ENCODE measurements at regions not wholly inside any gene's neighbourhood (a gene's known extent, or its start where the extent isn't known, plus 50 kb on each side); places are given as distances from the start of the nearest gene placed in this dataset.

- no peak overlapping the region for H2AFZ ChIP-seq (ENCODE audit: insufficient read depth, low read depth, low read length, poor library complexity, severe bottlenecking)
- H3K9me3 Mint-ChIP-seq (ENCODE audit: insufficient read depth): no peaks in the 10 kb centered on the region
- H3K4me1 Mint-ChIP-seq: peaks cover 39% of the 10 kb centered on the region
- ATAC-seq (ENCODE audit: low read depth) (no peak), DNase-seq (no peak)
- no peak overlapping the region for H3K9ac ChIP-seq (ENCODE audit: low read length)
- POLR2A ChIA-PET: no interaction called here
- no peak overlapping the region for H3K4me3 Mint-ChIP-seq
- no peaks in the 10 kb centered on the region for H3K9me3 ChIP-seq (ENCODE audit: control extremely low read depth in 1 of 3, control insufficient read depth in 2 of 3, insufficient read depth in 1 of 3, low read length in 2 of 3)
- no peak for TF ChIP-seq EZH2 (IDR thresholded peaks at IDR 0.05; ENCODE audit: borderline replicate concordance, insufficient read depth, low read depth, low read length, poor library complexity, severe bottlenecking)
- TF ChIP-seq, protein P1, sequence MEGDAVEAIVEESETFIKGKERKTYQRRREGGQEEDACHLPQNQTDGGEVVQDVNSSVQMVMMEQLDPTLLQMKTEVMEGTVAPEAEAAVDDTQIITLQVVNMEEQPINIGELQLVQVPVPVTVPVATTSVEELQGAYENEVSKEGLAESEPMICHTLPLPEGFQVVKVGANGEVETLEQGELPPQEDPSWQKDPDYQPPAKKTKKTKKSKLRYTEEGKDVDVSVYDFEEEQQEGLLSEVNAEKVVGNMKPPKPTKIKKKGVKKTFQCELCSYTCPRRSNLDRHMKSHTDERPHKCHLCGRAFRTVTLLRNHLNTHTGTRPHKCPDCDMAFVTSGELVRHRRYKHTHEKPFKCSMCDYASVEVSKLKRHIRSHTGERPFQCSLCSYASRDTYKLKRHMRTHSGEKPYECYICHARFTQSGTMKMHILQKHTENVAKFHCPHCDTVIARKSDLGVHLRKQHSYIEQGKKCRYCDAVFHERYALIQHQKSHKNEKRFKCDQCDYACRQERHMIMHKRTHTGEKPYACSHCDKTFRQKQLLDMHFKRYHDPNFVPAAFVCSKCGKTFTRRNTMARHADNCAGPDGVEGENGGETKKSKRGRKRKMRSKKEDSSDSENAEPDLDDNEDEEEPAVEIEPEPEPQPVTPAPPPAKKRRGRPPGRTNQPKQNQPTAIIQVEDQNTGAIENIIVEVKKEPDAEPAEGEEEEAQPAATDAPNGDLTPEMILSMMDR (IDR thresholded peaks at IDR 0.05): no peak
- no peak overlapping the region for H3K4me2 ChIP-seq (replicated peaks; ENCODE audit: low read depth, low read length, poor library complexity, severe bottlenecking)
- CTCF ChIA-PET: interaction anchor here (0.9 to 1.7 kb wide), 7 partner anchors 21 to 282 kb away, joined by 3 to 6 read pairs (median 3); no protein-coding TSS in a partner anchor
- no peak overlapping the region for H3K27ac ChIP-seq (ENCODE audit: low read length in 2 of 2)
- H4K20me1 ChIP-seq (ENCODE audit: control insufficient read depth, insufficient read depth, low read length, poor library complexity, severe bottlenecking): no peaks in the 10 kb centered on the region
- no peaks in the 10 kb centered on the region for H3K27me3 ChIP-seq (replicated peaks in 1 of 4; ENCODE audit: control extremely low read depth in 1 of 4, control insufficient read depth in 3 of 4, insufficient read depth in 4 of 4, low read length in 3 of 4)
- WGBS (ENCODE audit: insufficient coverage): no CpG with 5 or more reads among the region's 3 CpGs
- no peaks in the 10 kb centered on the region for H3K27me3 Mint-ChIP-seq
- no peak overlapping the region for H3K4me3 ChIP-seq (ENCODE audit: control extremely low read depth in 1 of 5, extremely low read depth in 1 of 5, insufficient read depth in 1 of 5, low read depth in 2 of 5, low read length in 4 of 5)
- no peaks in the 10 kb centered on the region for H3K79me2 ChIP-seq (ENCODE audit: control insufficient read depth, insufficient read depth, low read length)
- no peak overlapping the region for H3K27ac Mint-ChIP-seq
- intact Hi-C loops (cut with micrococcal nuclease): no loop called here
- H3K36me3 ChIP-seq (replicated peaks in 1 of 2; ENCODE audit: control extremely low read depth in 1 of 2, control insufficient read depth in 1 of 2, extremely low read depth in 1 of 2, insufficient read depth in 2 of 2, low read length in 1 of 2): no peaks in the 10 kb centered on the region
- peaks cover 14 to 24% of the 10 kb centered on the region in 2 donors for H3K4me1 ChIP-seq (ENCODE audit: control insufficient read depth in 2 of 2, insufficient read depth in 2 of 2, low read length in 2 of 2)
Measured at GRCh38 chr6:106727480-106728149, 98.2 kb downstream of the QRSL1 start.

GRCh38 chr6:106724848-106725247 lies 95.5 kb downstream of the QRSL1 start:
- peaks cover 17% of the 10 kb centered on the region for H3K4me1 Mint-ChIP-seq
- 100% methylated on average over 1 of the region's 2 CpGs for WGBS (ENCODE audit: insufficient coverage)
- intact Hi-C loops (cut with micrococcal nuclease): no loop called here
- H3K4me2 ChIP-seq (replicated peaks; ENCODE audit: low read depth, low read length, poor library complexity, severe bottlenecking): no peak overlapping the region
- no peaks in the 10 kb centered on the region for H3K9me3 Mint-ChIP-seq (ENCODE audit: insufficient read depth)
- no peak overlapping the region for H3K4me3 Mint-ChIP-seq
- DNase-seq (no peak), ATAC-seq (ENCODE audit: low read depth) (no peak)
- CTCF ChIA-PET: no interaction called here
- no peak overlapping the region for H2AFZ ChIP-seq (ENCODE audit: insufficient read depth, low read depth, low read length, poor library complexity, severe bottlenecking)
- H3K27me3 ChIP-seq (replicated peaks in 1 of 4; ENCODE audit: control extremely low read depth in 1 of 4, control insufficient read depth in 3 of 4, insufficient read depth in 4 of 4, low read length in 3 of 4): no peaks in the 10 kb centered on the region
- H3K27ac ChIP-seq (ENCODE audit: low read length in 2 of 2): no peak overlapping the region
- POLR2A ChIA-PET: interaction anchor here (0.6 kb wide), 1 partner anchor 284 kb away, joined by 5 read pairs; no protein-coding TSS in a partner anchor
- H3K36me3 ChIP-seq (replicated peaks in 1 of 2; ENCODE audit: control extremely low read depth in 1 of 2, control insufficient read depth in 1 of 2, extremely low read depth in 1 of 2, insufficient read depth in 2 of 2, low read length in 1 of 2): no peaks in the 10 kb centered on the region
- no peaks in the 10 kb centered on the region for H3K9me3 ChIP-seq (ENCODE audit: control extremely low read depth in 1 of 3, control insufficient read depth in 2 of 3, insufficient read depth in 1 of 3, low read length in 2 of 3)
- H4K20me1 ChIP-seq (ENCODE audit: control insufficient read depth, insufficient read depth, low read length, poor library complexity, severe bottlenecking): no peaks in the 10 kb centered on the region
- no peak for TF ChIP-seq EZH2 (IDR thresholded peaks at IDR 0.05; ENCODE audit: borderline replicate concordance, insufficient read depth, low read depth, low read length, poor library complexity, severe bottlenecking)
- TF ChIP-seq, protein P1 (IDR thresholded peaks at IDR 0.05): no peak
- H3K27ac Mint-ChIP-seq: no peak overlapping the region
- H3K4me3 ChIP-seq (ENCODE audit: control extremely low read depth in 1 of 5, extremely low read depth in 1 of 5, insufficient read depth in 1 of 5, low read depth in 2 of 5, low read length in 4 of 5): no peak overlapping the region
- H3K27me3 Mint-ChIP-seq: no peaks in the 10 kb centered on the region
- peaks cover 9 to 13% of the 10 kb centered on the region in 2 donors for H3K4me1 ChIP-seq (ENCODE audit: control insufficient read depth in 2 of 2, insufficient read depth in 2 of 2, low read length in 2 of 2)
- no peak overlapping the region for H3K9ac ChIP-seq (ENCODE audit: low read length)
- H3K79me2 ChIP-seq (ENCODE audit: control insufficient read depth, insufficient read depth, low read length): no peaks in the 10 kb centered on the region
